MM.1S (cell line): ENCODE measurements at regions not wholly inside any gene's neighbourhood (a gene's known extent, or its start where the extent isn't known, plus 50 kb on each side); places are given as distances from the start of the nearest gene placed in this dataset.

Experiments
- DNase-seq: peaks from one replicate; pipeline ENCODE4 v3.0.0-alpha.2; 2015
- H2AFZ ChIP-seq: fragments of 300-600 bp; sonication (generic); 2 replicates; pipeline ENCODE4 v1.6.0; 2016; ENCODE audit warnings: antibody characterized with exemption, low read length
- H3F3A ChIP-seq: fragments of 300-600 bp; sonication (generic); 2 replicates; pipeline ENCODE4 v1.6.1; 2016; ENCODE audit warnings: mild to moderate bottlenecking, antibody characterized with exemption, low read length, moderate library complexity, mixed read lengths; ENCODE audit not compliant: insufficient read depth
- H3K27ac ChIP-seq: fragments of 300-600 bp; sonication (generic); 2 replicates; pipeline ENCODE4 v1.5.1; 2016; ENCODE audit warnings: mild to moderate bottlenecking, low read length
- H3K27me3 ChIP-seq: fragments of 300-600 bp; sonication (generic); replicated peaks from 2 replicates; pipeline ENCODE4 v1.6.0; 2016; ENCODE audit warnings: low read length; ENCODE audit not compliant: insufficient read depth
- H3K36me3 ChIP-seq: fragments of 300-600 bp; sonication (generic); replicated peaks from 2 replicates; pipeline ENCODE4 v1.6.1; 2016; ENCODE audit warnings: mild to moderate bottlenecking, low read length, mixed read lengths; ENCODE audit not compliant: insufficient read depth
- H3K4me1 ChIP-seq: fragments of 300-600 bp; sonication (generic); 2 replicates; pipeline ENCODE4 v1.6.1; 2016; ENCODE audit warnings: low read length, mixed read lengths
- H3K4me2 ChIP-seq: fragments of 300-600 bp; sonication (generic); 2 replicates; pipeline ENCODE4 v1.6.0; 2016; ENCODE audit warnings: low read depth, low read length
- H3K4me3 ChIP-seq: fragments of 300-600 bp; sonication (generic); 2 replicates; pipeline ENCODE4 v1.5.1; 2016; ENCODE audit warnings: low read length, mixed read lengths
- H3K79me2 ChIP-seq: fragments of 300-600 bp; sonication (generic); 2 replicates; pipeline ENCODE4 v1.6.1; 2016; ENCODE audit warnings: mixed run types, low read length, mixed read lengths
- H3K9ac ChIP-seq: fragments of 300-600 bp; sonication (generic); 2 replicates; pipeline ENCODE4 v1.6.1; 2016; ENCODE audit warnings: low read length, mixed read lengths
- H3K9me2 ChIP-seq: fragments of 300-600 bp; sonication (generic); replicated peaks from 2 replicates; pipeline ENCODE4 v1.6.1; 2016; ENCODE audit warnings: mild to moderate bottlenecking, low read length, mixed read lengths; ENCODE audit not compliant: insufficient read depth
- H3K9me3 ChIP-seq: fragments of 300-600 bp; sonication (generic); replicated peaks from 2 replicates; pipeline ENCODE4 v1.6.1; 2016; ENCODE audit warnings: mild to moderate bottlenecking, low read length, mixed read lengths; ENCODE audit not compliant: insufficient read depth
- H4K20me1 ChIP-seq: fragments of 300-600 bp; sonication (generic); 2 replicates; pipeline ENCODE4 v1.6.1; 2016; ENCODE audit warnings: mild to moderate bottlenecking, low read length, moderate library complexity, mixed read lengths; ENCODE audit not compliant: insufficient read depth
- EZH2 ChIP-seq: fragments of 300-600 bp; sonication (generic); optimal IDR thresholded peaks from 2 replicates; pipeline ENCODE3; 2017; ENCODE audit warnings: low read depth, mild to moderate bottlenecking, antibody characterized with exemption, low read length, mixed read lengths
- EZH2phosphoT487 ChIP-seq: fragments of 300-600 bp; sonication (generic); IDR thresholded peaks from 2 replicates; pipeline ENCODE4 v1.6.1; 2018; ENCODE audit warnings: antibody characterized with exemption, low read length
- TF ChIP-seq, protein P1 (sequence below): fragments of 300-600 bp; sonication (generic); IDR thresholded peaks from 2 replicates; pipeline ENCODE4 v1.5.1; 2016; ENCODE audit warnings: antibody characterized with exemption, low read length, mixed read lengths

DNA sequence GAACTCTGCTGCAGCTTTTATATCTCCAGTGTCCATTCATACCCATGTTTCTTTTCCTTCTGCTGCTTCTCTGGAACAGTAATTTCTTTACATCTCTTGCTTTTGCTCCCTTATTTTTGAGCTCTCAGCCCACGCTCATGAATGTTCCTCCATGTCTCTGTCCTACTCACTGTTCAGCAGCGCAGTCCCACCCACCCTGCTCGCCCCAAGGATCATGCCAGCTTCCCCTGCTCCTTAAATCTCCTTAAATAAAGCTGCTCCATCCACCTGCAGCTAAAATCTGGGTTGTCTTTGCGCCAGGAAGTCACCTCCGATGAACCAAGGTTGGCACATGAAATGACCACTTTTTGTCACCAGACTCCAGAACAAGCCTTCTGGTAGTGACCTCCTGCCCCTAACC is 201.1 kb upstream of the RGS6 start:
- no peaks in the 10 kb centered on the region for H3K36me3 ChIP-seq
- no peak for TF ChIP-seq EZH2
- TF ChIP-seq, protein P1, sequence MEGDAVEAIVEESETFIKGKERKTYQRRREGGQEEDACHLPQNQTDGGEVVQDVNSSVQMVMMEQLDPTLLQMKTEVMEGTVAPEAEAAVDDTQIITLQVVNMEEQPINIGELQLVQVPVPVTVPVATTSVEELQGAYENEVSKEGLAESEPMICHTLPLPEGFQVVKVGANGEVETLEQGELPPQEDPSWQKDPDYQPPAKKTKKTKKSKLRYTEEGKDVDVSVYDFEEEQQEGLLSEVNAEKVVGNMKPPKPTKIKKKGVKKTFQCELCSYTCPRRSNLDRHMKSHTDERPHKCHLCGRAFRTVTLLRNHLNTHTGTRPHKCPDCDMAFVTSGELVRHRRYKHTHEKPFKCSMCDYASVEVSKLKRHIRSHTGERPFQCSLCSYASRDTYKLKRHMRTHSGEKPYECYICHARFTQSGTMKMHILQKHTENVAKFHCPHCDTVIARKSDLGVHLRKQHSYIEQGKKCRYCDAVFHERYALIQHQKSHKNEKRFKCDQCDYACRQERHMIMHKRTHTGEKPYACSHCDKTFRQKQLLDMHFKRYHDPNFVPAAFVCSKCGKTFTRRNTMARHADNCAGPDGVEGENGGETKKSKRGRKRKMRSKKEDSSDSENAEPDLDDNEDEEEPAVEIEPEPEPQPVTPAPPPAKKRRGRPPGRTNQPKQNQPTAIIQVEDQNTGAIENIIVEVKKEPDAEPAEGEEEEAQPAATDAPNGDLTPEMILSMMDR, result no peak
- no peak for TF ChIP-seq EZH2phosphoT487

GRCh38 chr14:71733210-71733883 is 198.9 kb upstream of the RGS6 start:
- no peaks in the 10 kb centered on the region for H3K36me3 ChIP-seq
- no peaks in the 10 kb centered on the region for H4K20me1 ChIP-seq
- no peak for DNase-seq
- no peak overlapping the region for H3K4me2 ChIP-seq
- H2AFZ ChIP-seq, result no peak overlapping the region
- no peak overlapping the region for H3K4me3 ChIP-seq
- no peak for TF ChIP-seq EZH2phosphoT487
- TF ChIP-seq, protein P1, result no peak
- TF ChIP-seq EZH2, result no peak
- H3K9ac ChIP-seq, result no peak overlapping the region
- no peaks in the 10 kb centered on the region for H3K27me3 ChIP-seq
- H3K79me2 ChIP-seq, result no peaks in the 10 kb centered on the region
- H3K9me2 ChIP-seq, result no peaks in the 10 kb centered on the region
- H3K4me1 ChIP-seq, result no peaks in the 10 kb centered on the region
- no peaks in the 10 kb centered on the region for H3K9me3 ChIP-seq
- no peaks in the 10 kb centered on the region for H3F3A ChIP-seq
- no peak overlapping the region for H3K27ac ChIP-seq

More for the DNA sequence above, 201.1 kb upstream of the RGS6 start:
- no peak overlapping the region for H3K27ac ChIP-seq
- no peaks in the 10 kb centered on the region for H3K79me2 ChIP-seq
- H3K9me3 ChIP-seq, result no peaks in the 10 kb centered on the region
- no peak for DNase-seq
- H4K20me1 ChIP-seq, result no peaks in the 10 kb centered on the region
- no peaks in the 10 kb centered on the region for H3K9me2 ChIP-seq
- no peaks in the 10 kb centered on the region for H3K4me1 ChIP-seq
- no peak overlapping the region for H3K9ac ChIP-seq
- no peak overlapping the region for H3K4me3 ChIP-seq
- H3K27me3 ChIP-seq, result no peaks in the 10 kb centered on the region
- no peak overlapping the region for H3K4me2 ChIP-seq
- no peaks in the 10 kb centered on the region for H3F3A ChIP-seq
- H2AFZ ChIP-seq, result no peak overlapping the region

GRCh38 chr14:71734076-71734475 is 198.2 kb upstream of the RGS6 start:
- Histone ChIP-seq H2AFZ (no peak overlapping the region), H3K9ac (no peak overlapping the region), H3K4me1 (no peaks in the 10 kb centered on the region), H3K4me3 (no peak overlapping the region), H3K9me3 (no peaks in the 10 kb centered on the region), H3K27me3 (no peaks in the 10 kb centered on the region), H4K20me1 (no peaks in the 10 kb centered on the region), H3K36me3 (no peaks in the 10 kb centered on the region), H3F3A (no peaks in the 10 kb centered on the region), H3K4me2 (no peak overlapping the region), H3K27ac (no peak overlapping the region), H3K9me2 (no peaks in the 10 kb centered on the region), H3K79me2 (no peaks in the 10 kb centered on the region)
- TF ChIP-seq, protein P1, result no peak
- TF ChIP-seq EZH2phosphoT487 (no peak), EZH2 (no peak)
- DNase-seq, result no peak
